Upper lobe of left lung (tissue), 6 donors: ENCODE measurements at regions not wholly inside any gene's neighbourhood (a gene's known extent, or its start where the extent isn't known, plus 50 kb on each side); places are given as distances from the start of the nearest gene placed in this dataset.

ENCODE experiments used
- ATAC-seq, 2 donors: fragments of 200-7000 bp; cut with Tn5 transposase; one replicate each; pipeline ENCODE4 v1.9.1; 2022; ENCODE audit warnings: mild to moderate bottlenecking in 2 of 2, moderate library complexity in 2 of 2; ENCODE audit not compliant: low FRiP score in 2 of 2
- DNase-seq, 2 donors: peaks; one replicate each; pipeline ENCODE4 v3.0.0-alpha.2; 2019 to 2020
- H3K27ac ChIP-seq, 4 donors: fragments of 200-600 bp; sonication (generic); one replicate each; pipeline ENCODE4 v1.5.1; 2016 to 2019
- H3K27me3 ChIP-seq, 4 donors: fragments of 200-600 bp; sonication (generic); one replicate each; pipeline ENCODE4 v1.5.1; 2017 to 2019
- H3K36me3 ChIP-seq, 4 donors: fragments of 200-600 bp; sonication (generic); one replicate each; pipeline ENCODE4 v1.5.1; 2016 to 2019
- H3K4me1 ChIP-seq, 4 donors: fragments of 200-600 bp; sonication (generic); one replicate each; pipeline ENCODE4 v1.5.1; 2018 to 2019
- H3K4me3 ChIP-seq, 4 donors: fragments of 200-600 bp; sonication (generic); one replicate each; pipeline ENCODE4 v1.5.1; 2017 to 2019; ENCODE audit warnings: mild to moderate bottlenecking in 2 of 4, moderate library complexity in 1 of 4
- H3K9me3 ChIP-seq, 4 donors: fragments of 200-600 bp; sonication (generic); one replicate each; pipeline ENCODE4 v1.5.1; 2018 to 2019
- EP300 ChIP-seq, 4 donors: sonication (generic); formaldehyde crosslinking; IDR thresholded peaks; one replicate each; pipeline ENCODE4 v1.5.1; 2017; ENCODE audit warnings: antibody characterized with exemption in 4 of 4, control low read depth in 2 of 4
- POLR2A ChIP-seq, 4 donors: fragments of 450-650 bp; IDR thresholded peaks; one replicate each; pipeline ENCODE4 v1.5.1; 2016 to 2017; ENCODE audit warnings: antibody characterized with exemption in 4 of 4, mild to moderate bottlenecking in 2 of 4
- POLR2AphosphoS5 ChIP-seq, 2 donors: sonication (generic); formaldehyde crosslinking; IDR thresholded peaks; one replicate each; pipeline ENCODE4 v1.5.1; 2017; ENCODE audit warnings: antibody characterized with exemption in 2 of 2
- WGBS, 2 donors: methylation state at CpG; one replicate each; pipeline ENCODE4 v1.1.5; 2017 to 2018; 5-methylcytosine and 5-hydroxymethylcytosine counted together
- TF ChIP-seq, protein P1 (sequence below), 6 experiments: fragments of 450-650 bp in 4 of 6; fragments of 200-600 bp in 2 of 6; sonication (generic) in 2 of 6; IDR thresholded peaks; one replicate each; pipeline ENCODE4 v1.5.1; 2016 to 2019; ENCODE audit warnings: antibody characterized with exemption in 6 of 6
- donor health status: DM: no; HTN: no; CAD: no; lungs with moderate emphysema.
- donor health status: DM: no; HTN: yes; CAD: no; lungs with severe emphysema.

GRCh38 chr13:22748866-22749577, 431.8 kb upstream of the SGCG start:
- Histone ChIP-seq H3K27ac (no peak overlapping the region), H3K4me3 (no peak overlapping the region), H3K4me1 (no peaks in the 10 kb centered on the region), H3K27me3 (no peaks in the 10 kb centered on the region), H3K36me3 (no peaks in the 10 kb centered on the region), H3K9me3 (peaks cover 0 to 4% (median 0%) of the 10 kb centered on the region in 4 donors)
- no peak for DNase-seq
- peak in 1 of 2 donors; percentile 90 for ATAC-seq
- 47 to 50% methylated on average over 5 of the region's 5 CpGs for WGBS, 2 donors
- no peak for TF ChIP-seq EP300 (IDR thresholded peaks at IDR 0.05)
- TF ChIP-seq POLR2A (IDR thresholded peaks at IDR 0.05), result no peak
- TF ChIP-seq, protein P1, sequence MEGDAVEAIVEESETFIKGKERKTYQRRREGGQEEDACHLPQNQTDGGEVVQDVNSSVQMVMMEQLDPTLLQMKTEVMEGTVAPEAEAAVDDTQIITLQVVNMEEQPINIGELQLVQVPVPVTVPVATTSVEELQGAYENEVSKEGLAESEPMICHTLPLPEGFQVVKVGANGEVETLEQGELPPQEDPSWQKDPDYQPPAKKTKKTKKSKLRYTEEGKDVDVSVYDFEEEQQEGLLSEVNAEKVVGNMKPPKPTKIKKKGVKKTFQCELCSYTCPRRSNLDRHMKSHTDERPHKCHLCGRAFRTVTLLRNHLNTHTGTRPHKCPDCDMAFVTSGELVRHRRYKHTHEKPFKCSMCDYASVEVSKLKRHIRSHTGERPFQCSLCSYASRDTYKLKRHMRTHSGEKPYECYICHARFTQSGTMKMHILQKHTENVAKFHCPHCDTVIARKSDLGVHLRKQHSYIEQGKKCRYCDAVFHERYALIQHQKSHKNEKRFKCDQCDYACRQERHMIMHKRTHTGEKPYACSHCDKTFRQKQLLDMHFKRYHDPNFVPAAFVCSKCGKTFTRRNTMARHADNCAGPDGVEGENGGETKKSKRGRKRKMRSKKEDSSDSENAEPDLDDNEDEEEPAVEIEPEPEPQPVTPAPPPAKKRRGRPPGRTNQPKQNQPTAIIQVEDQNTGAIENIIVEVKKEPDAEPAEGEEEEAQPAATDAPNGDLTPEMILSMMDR (IDR thresholded peaks at IDR 0.05), result no peak
- TF ChIP-seq POLR2AphosphoS5 (IDR thresholded peaks at IDR 0.05), result no peak

GRCh38 chr13:22749626-22750025, 431.2 kb upstream of the SGCG start:
- Histone ChIP-seq H3K9me3 (peaks cover 0 to 4% (median 0%) of the 10 kb centered on the region in 4 donors), H3K36me3 (no peaks in the 10 kb centered on the region), H3K4me3 (no peak overlapping the region), H3K27me3 (no peaks in the 10 kb centered on the region), H3K4me1 (no peaks in the 10 kb centered on the region), H3K27ac (no peak overlapping the region)
- ATAC-seq (peak in 1 of 2 donors; percentile 42), DNase-seq (no peak)
- TF ChIP-seq EP300 (IDR thresholded peaks at IDR 0.05) (no peak), POLR2AphosphoS5 (IDR thresholded peaks at IDR 0.05) (no peak)
- TF ChIP-seq, protein P1 (IDR thresholded peaks at IDR 0.05), result no peak
- 85 to 86% methylated on average over 1 of the region's 1 CpG for WGBS, 2 donors

DNA sequence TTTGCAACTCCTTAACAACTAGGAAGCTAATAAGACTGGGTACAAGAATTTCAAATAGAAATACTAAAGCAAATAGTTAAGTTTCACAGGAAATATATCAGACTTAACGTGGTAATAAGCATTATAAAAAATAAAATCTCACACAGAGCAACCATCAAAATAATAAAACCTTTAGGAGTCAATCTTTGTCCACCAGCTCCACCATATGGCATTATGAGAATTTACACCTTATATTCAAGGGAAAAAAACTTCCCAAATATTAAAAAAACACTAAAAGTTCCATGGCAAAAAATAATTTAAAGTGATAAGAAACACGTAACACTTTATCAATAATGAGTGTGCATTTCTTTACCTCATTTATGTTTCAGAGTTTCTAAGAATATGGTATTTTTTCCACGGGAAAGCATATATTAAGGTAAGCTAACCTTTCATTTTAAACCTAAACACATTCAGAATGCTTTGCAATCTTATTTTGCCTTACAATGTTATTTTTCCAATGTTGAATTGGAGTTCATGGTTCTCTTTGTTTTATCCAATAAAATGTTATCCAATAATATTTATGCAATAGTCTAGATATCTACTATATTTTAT, 423.2 kb upstream of the SGCG start:
- H3K9me3 ChIP-seq, result peaks cover 0 to 4% (median 0%) of the 10 kb centered on the region in 4 donors
- ATAC-seq (no peak), DNase-seq (no peak)
- H3K27me3 ChIP-seq, result no peaks in the 10 kb centered on the region
- H3K36me3 ChIP-seq, result no peaks in the 10 kb centered on the region
- H3K4me1 ChIP-seq, result no peaks in the 10 kb centered on the region
- 42 to 49% methylated on average over 3 of the region's 3 CpGs for WGBS, 2 donors
- no peak overlapping the region for H3K27ac ChIP-seq
- no peak for TF ChIP-seq POLR2A (IDR thresholded peaks at IDR 0.05)
- TF ChIP-seq, protein P1 (IDR thresholded peaks at IDR 0.05), result peak in 1 of 6 experiments; percentile 18
- H3K4me3 ChIP-seq, result no peak overlapping the region

GRCh38 chr13:22758245-22758644, 422.5 kb upstream of the SGCG start:
- no peak for TF ChIP-seq POLR2AphosphoS5 (IDR thresholded peaks at IDR 0.05)
- TF ChIP-seq POLR2A (IDR thresholded peaks at IDR 0.05), result no peak
- TF ChIP-seq, protein P1 (IDR thresholded peaks at IDR 0.05), result no peak
- TF ChIP-seq EP300 (IDR thresholded peaks at IDR 0.05), result no peak
- ATAC-seq (no peak), DNase-seq (no peak)
- Histone ChIP-seq H3K9me3 (peaks cover 0 to 3% (median 0%) of the 10 kb centered on the region in 4 donors), H3K36me3 (no peaks in the 10 kb centered on the region), H3K27ac (no peak overlapping the region), H3K4me3 (no peak overlapping the region), H3K27me3 (no peaks in the 10 kb centered on the region), H3K4me1 (no peaks in the 10 kb centered on the region)
- WGBS, 2 donors, result 77 to 78% methylated on average over 4 of the region's 4 CpGs

DNA sequence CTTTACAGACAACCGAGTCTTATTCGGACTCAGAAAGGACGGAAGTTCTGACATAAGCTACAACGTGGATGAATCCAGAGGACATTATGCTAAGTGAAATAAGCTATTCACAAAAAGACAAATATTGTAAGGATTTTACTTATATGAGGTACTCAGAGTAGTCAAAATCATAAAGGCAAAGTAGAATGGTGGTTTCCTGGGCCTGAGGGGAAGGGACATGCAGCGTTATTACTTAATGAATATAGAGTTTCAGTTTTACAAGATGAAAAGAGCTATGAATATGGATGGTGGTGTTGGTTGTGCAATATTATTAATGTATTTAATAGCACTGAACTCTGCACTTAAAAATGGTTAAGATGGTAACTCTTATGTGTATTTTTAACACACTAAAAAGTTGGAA, 419.1 kb upstream of the SGCG start:
- Histone ChIP-seq H3K4me3 (no peak overlapping the region), H3K4me1 (no peaks in the 10 kb centered on the region), H3K9me3 (no peaks in the 10 kb centered on the region), H3K36me3 (no peaks in the 10 kb centered on the region), H3K27me3 (no peaks in the 10 kb centered on the region), H3K27ac (no peak overlapping the region)
- ATAC-seq, result no peak
- WGBS, 2 donors, result 84 to 88% methylated on average over 5 of the region's 5 CpGs
- TF ChIP-seq EP300 (IDR thresholded peaks at IDR 0.05), result no peak
- no peak for TF ChIP-seq POLR2A (IDR thresholded peaks at IDR 0.05)
- TF ChIP-seq, protein P1 (IDR thresholded peaks at IDR 0.05), result no peak
- TF ChIP-seq POLR2AphosphoS5 (IDR thresholded peaks at IDR 0.05), result no peak
- DNase-seq, result no peak
